IMR-90 (cell line): ENCODE measurements at regions not wholly inside any gene's neighbourhood (a gene's known extent, or its start where the extent isn't known, plus 50 kb on each side); places are given as distances from the start of the nearest gene placed in this dataset.

Source experiments
- ATAC-seq: fragments of 200-7000 bp; cut with Tn5 transposase; 2 replicates; pipeline ENCODE4 v1.9.1; 2020; ENCODE audit warnings: low read depth, mild to moderate bottlenecking, moderate library complexity
- BruUV-seq: library from RNA; stranded (reverse); fragments of 400-500 nt; replicated peaks from 2 replicates; lab custom pipeline; 2021; lab: Mats Ljungman, UMichigan
- CTCF ChIA-PET: fragments of 300-600 bp; formaldehyde crosslinking; extraction: SDS; loops from one replicate; lab custom pipeline; 2021; ENCODE audit warnings: antibody characterized with exemption; lab: Yijun Ruan, JAX
- POLR2A ChIA-PET: fragments of 300-600 bp; sonication (Branson Sonifier 250); formaldehyde crosslinking; loops from one replicate; lab custom pipeline; 2022; ENCODE audit warnings: antibody characterized with exemption; ENCODE audit not compliant: unreplicated experiment; lab: Charles Lee
- DNase-seq: peaks from one replicate; pipeline ENCODE4 v3.0.0; 2013
- H2AFZ ChIP-seq: replicated peaks from 2 replicates; pipeline ENCODE3; 2013; ENCODE audit warnings: low read length, mild to moderate bottlenecking; ENCODE audit not compliant: poor library complexity
- H2AK5ac ChIP-seq: 2 replicates; pipeline ENCODE4 v1.6.1; 2013; ENCODE audit warnings: low read depth, low read length, inconsistent platforms
- H2AK9ac ChIP-seq: replicated peaks from 2 replicates; pipeline ENCODE3; 2013; ENCODE audit warnings: mild to moderate bottlenecking, low read depth, low read length, moderate library complexity; ENCODE audit not compliant: poor library complexity
- H2BK120ac ChIP-seq: 2 replicates; pipeline ENCODE4 v1.6.1; 2013; ENCODE audit warnings: low read depth, low read length, inconsistent platforms
- H2BK15ac ChIP-seq: 3 replicates; pipeline ENCODE4 v1.6.1; 2013; ENCODE audit warnings: low read depth, low read length, inconsistent platforms
- H2BK20ac ChIP-seq: 2 replicates; pipeline ENCODE4 v1.6.1; 2013; ENCODE audit warnings: low read depth, mild to moderate bottlenecking, inconsistent platforms, low read length, moderate library complexity
- H2BK5ac ChIP-seq: 2 replicates; pipeline ENCODE4 v1.6.1; 2013; ENCODE audit warnings: mild to moderate bottlenecking, low read depth, low read length, inconsistent platforms; ENCODE audit not compliant: poor library complexity, severe bottlenecking
- H3K14ac ChIP-seq: replicated peaks from 2 replicates; pipeline ENCODE4 v1.6.1; 2013; ENCODE audit warnings: low read depth, low read length, inconsistent platforms
- H3K18ac ChIP-seq: 2 replicates; pipeline ENCODE4 v1.6.1; 2013; ENCODE audit warnings: low read depth, low read length, control low read depth
- H3K23ac ChIP-seq: 2 replicates; pipeline ENCODE4 v1.6.1; 2013; ENCODE audit warnings: low read depth, low read length, inconsistent platforms
- H3K27ac ChIP-seq: 2 replicates; pipeline ENCODE4 v1.5.1; 2013; ENCODE audit warnings: mild to moderate bottlenecking, control low read depth, low read length; ENCODE audit not compliant: insufficient read depth
- H3K27me3 ChIP-seq: 2 replicates; pipeline ENCODE4 v1.6.1; 2013; ENCODE audit warnings: low read length; ENCODE audit not compliant: control insufficient read depth, insufficient read depth
- H3K36me3 ChIP-seq: 2 replicates; pipeline ENCODE4 v1.6.1; 2013; ENCODE audit warnings: low read length, mixed read lengths; ENCODE audit not compliant: control insufficient read depth, insufficient read depth
- H3K4ac ChIP-seq: 2 replicates; pipeline ENCODE4 v1.6.1; 2013; ENCODE audit warnings: low read depth, low read length, inconsistent platforms
- H3K4me1 ChIP-seq: 2 replicates; pipeline ENCODE4 v1.6.1; 2013; ENCODE audit warnings: low read length, mixed read lengths; ENCODE audit not compliant: control insufficient read depth, insufficient read depth
- H3K4me2 ChIP-seq: 2 replicates; pipeline ENCODE4 v1.6.1; 2013; ENCODE audit warnings: low read depth, mild to moderate bottlenecking, control low read depth, low read length, moderate library complexity
- H3K4me3 ChIP-seq: 2 replicates; pipeline ENCODE4 v1.5.1; 2013; ENCODE audit warnings: low read depth, mild to moderate bottlenecking, control low read depth, low read length, moderate library complexity; ENCODE audit not compliant: insufficient read depth
- H3K56ac ChIP-seq: 2 replicates; pipeline ENCODE4 v1.6.1; 2013; ENCODE audit warnings: low read length, inconsistent platforms; ENCODE audit not compliant: insufficient read depth; ENCODE audit errors: extremely low read depth
- H3K79me1 ChIP-seq, 2 experiments: 2 replicates each; pipeline ENCODE4 v1.6.1; 2013; ENCODE audit warnings: low read length in 2 of 2, inconsistent platforms in 1 of 2, low read depth in 1 of 2
- H3K9ac ChIP-seq: 2 replicates; pipeline ENCODE4 v1.6.1; 2013; ENCODE audit warnings: low read depth, low read length, control low read depth
- H3K9me1 ChIP-seq: 2 replicates; pipeline ENCODE4 v1.6.1; 2013; ENCODE audit warnings: low read length, inconsistent platforms; ENCODE audit not compliant: insufficient read depth
- H3K9me3 ChIP-seq: 2 replicates; pipeline ENCODE4 v1.6.1; 2013; ENCODE audit warnings: low read length; ENCODE audit not compliant: control insufficient read depth, insufficient read depth
- H4K20me1 ChIP-seq: 2 replicates; pipeline ENCODE4 v1.6.1; 2013; ENCODE audit warnings: low read length, inconsistent platforms; ENCODE audit not compliant: insufficient read depth
- H4K5ac ChIP-seq: 2 replicates; pipeline ENCODE4 v1.6.1; 2013; ENCODE audit warnings: mild to moderate bottlenecking, low read depth, low read length, control low read depth
- H4K8ac ChIP-seq, 2 experiments: 2 replicates each; pipeline ENCODE4 v1.6.1; 2013; ENCODE audit warnings: low read depth in 2 of 2, low read length in 2 of 2, control low read depth in 1 of 2, inconsistent platforms in 1 of 2
- H4K91ac ChIP-seq: 2 replicates; pipeline ENCODE4 v1.6.1; 2013; ENCODE audit warnings: low read depth, low read length, inconsistent platforms; ENCODE audit not compliant: insufficient read depth
- CEBPB ChIP-seq: IDR thresholded peaks from 2 replicates; pipeline ENCODE4 v1.6.1; 2012; ENCODE audit warnings: low read depth, low read length, improper control_type of control experiment
- FOS ChIP-seq: fragments of 150-350 bp; IDR thresholded peaks from 2 replicates; pipeline ENCODE4 v1.6.1; 2016; ENCODE audit warnings: low read depth, low read length
- MAFK ChIP-seq: IDR thresholded peaks from 2 replicates; pipeline ENCODE4 v1.6.1; 2012; ENCODE audit warnings: low read depth, low read length, improper control_type of control experiment
- MXI1 ChIP-seq: IDR thresholded peaks from 2 replicates; pipeline ENCODE4 v1.6.1; 2012; ENCODE audit warnings: low read depth, mild to moderate bottlenecking, low read length, moderate library complexity, borderline replicate concordance
- RAD21 ChIP-seq: IDR thresholded peaks from 2 replicates; pipeline ENCODE4 v1.6.1; 2012; ENCODE audit warnings: low read length, improper control_type of control experiment
- RCOR1 ChIP-seq: IDR thresholded peaks from 2 replicates; pipeline ENCODE4 v1.6.1; 2012; ENCODE audit warnings: mild to moderate bottlenecking, low read length, improper control_type of control experiment; ENCODE audit not compliant: insufficient replicate concordance
- WGBS, 2 experiments: methylation state at CpG; one replicate each; pipeline versions ENCODE4 v1.1.5 to v1.1.7; 2013; ENCODE audit warnings: missing lambda C conversion rate in 2 of 2; ENCODE audit not compliant: insufficient read length in 1 of 2; ENCODE audit errors: extremely low coverage in 2 of 2; 5-methylcytosine and 5-hydroxymethylcytosine counted together
- dilution Hi-C: fragments of 300-500 bp; cut with HindIII; formaldehyde crosslinking; loops from one replicate; pipeline ENCODE4 v1.14.3; 2018; ENCODE audit warnings: low sequenced_read_pairs; ENCODE audit not compliant: unreplicated experiment
- in situ Hi-C: fragments of 300-500 bp; cut with MboI; formaldehyde crosslinking; loops from 3 replicates; pipeline ENCODE4 v1.14.3; 2019; ENCODE audit warnings: low sequenced_read_pairs, inconsistent platforms, mixed read lengths
- intact Hi-C: fragments of 100-400 bp; cut with micrococcal nuclease; formaldehyde crosslinking; loops from 2 replicates; pipeline ENCODE4 v1.10.0; 2022

- dilution Hi-C loops, result no loop called here
- no peak overlapping the region; the same call in 1 of the 2 replicates for H3K27ac ChIP-seq
- no CpG with 5 or more reads among the region's 3 CpGs for WGBS, 2 experiments
- H3K4me3 ChIP-seq, result no peak overlapping the region
- peak overlapping the region; percentile 53; the same call in 1 of the 2 replicates for H3K18ac ChIP-seq
- no peak overlapping the region for H2AFZ ChIP-seq
- peak overlapping the region; percentile 5; the same call in 1 of the 2 replicates for H3K4me2 ChIP-seq
- ChIA-PET CTCF (no interaction called here), POLR2A (no interaction called here)
- H4K20me1 ChIP-seq, result no peaks in the 10 kb centered on the region
- no peaks in the 10 kb centered on the region for H3K27me3 ChIP-seq
- TF ChIP-seq MXI1, result no peak
- TF ChIP-seq RCOR1, result no peak
- TF ChIP-seq MAFK, result no peak
- 0 out of 2 replicates have a peak, but pooled peaks have one; percentile 20 for TF ChIP-seq CEBPB
- TF ChIP-seq RAD21, result no peak
- TF ChIP-seq FOS, result no peak
- H2BK5ac ChIP-seq, result peak overlapping the region; percentile 93
- DNase-seq, result peak; percentile 43
- no peak overlapping the region for H2AK9ac ChIP-seq
- peak overlapping the region; percentile 14; the same call in 1 of the 2 replicates for H3K23ac ChIP-seq
- no peak for ATAC-seq
- peak overlapping the region; percentile 69; the same call in 1 of the 2 replicates for H4K5ac ChIP-seq
- H4K8ac ChIP-seq, result peak overlapping the region in 1 of 2 experiments; percentile 59; a peak in 1 of 4 replicates
- no peak overlapping the region for H4K91ac ChIP-seq
- H3K14ac ChIP-seq, result peak overlapping the region; percentile 58; the same call in 1 of the 2 replicates
- no peaks in the 10 kb centered on the region for H3K36me3 ChIP-seq
- no peak overlapping the region for H2AK5ac ChIP-seq
- no peak overlapping the region for H3K56ac ChIP-seq
- H3K9ac ChIP-seq, result no peak overlapping the region; the same call in 1 of the 2 replicates
- in situ Hi-C loops, result no loop called here
- intact Hi-C loops, result no loop called here
- H2BK15ac ChIP-seq, result peak overlapping the region; percentile 26; the same call in 1 of the 3 replicates
- H3K79me1 ChIP-seq, result no peaks in the 10 kb centered on the region; a peak in 1 of 4 replicates
- peak overlapping the region; percentile 30; the same call in 1 of the 2 replicates for H2BK20ac ChIP-seq
- BruUV-seq, result no TSS peak
- peaks cover 10% of the 10 kb centered on the region for H3K4me1 ChIP-seq
- H3K4ac ChIP-seq, result peak overlapping the region; percentile 56; the same call in 1 of the 2 replicates
- no peaks in the 10 kb centered on the region for H3K9me3 ChIP-seq
- H2BK120ac ChIP-seq, result peak overlapping the region; percentile 43; the same call in 1 of the 2 replicates
- peaks cover 8% of the 10 kb centered on the region; the same call in 1 of the 2 replicates for H3K9me1 ChIP-seq
These were observed 129.0 kb upstream of the SGK1 start for GRCh38 chr6:134446896-134447295.
